K562 (cell line): ENCODE measurements at regions not wholly inside any gene's neighbourhood (a gene's known extent, or its start where the extent isn't known, plus 50 kb on each side); places are given as distances from the start of the nearest gene placed in this dataset.

Experiments used
- ATAC-seq: fragments of 200-7000 bp; cut with Tn5 transposase; 3 replicates; pipeline ENCODE4 v1.9.1; 2020; ENCODE audit warnings: moderate library complexity
- BruUV-seq: library from RNA; stranded (reverse); fragments of 400-500 nt; replicated peaks from 2 replicates; lab custom pipeline; 2021; lab: Mats Ljungman, UMichigan
- CTCF ChIA-PET: fragments of 300-600 bp; formaldehyde crosslinking; extraction: SDS; loops from one replicate; lab custom pipeline; 2021; ENCODE audit warnings: low intra/inter-chr PET ratio; lab: Yijun Ruan, JAX
- POLR2A ChIA-PET: fragments of 300-600, 350-650 bp; sonication (Branson Sonifier 250); formaldehyde crosslinking; extraction: SDS; loops from one replicate; lab custom pipeline; 2021; ENCODE audit warnings: antibody characterized with exemption, inconsistent platforms; lab: Yijun Ruan, JAX
- DNase-seq, 4 experiments: peaks; one replicate each; pipeline versions ENCODE4 v3.0.0 to v3.0.0-alpha.2; 2011 to 2018; ENCODE audit warnings: low spot score in 3 of 4, mixed read lengths in 3 of 4; ENCODE audit errors: extremely low read depth in 1 of 4
- FAIRE-seq: peaks from 2 replicates; lab custom pipeline; 2011; peaks lifted over from hg19 to GRCh38; lab: Jason Lieb, UNC
- H2AFZ ChIP-seq: 2 replicates; pipeline ENCODE4 v1.6.0; 2011; ENCODE audit warnings: low read depth, low read length, control low read depth, inconsistent platforms
- H3K27ac ChIP-seq: fragments of 200-600 bp; 3 replicates; pipeline ENCODE4 v1.8.0; 2011; ENCODE audit warnings: low read depth, mild to moderate bottlenecking, control low read depth, inconsistent platforms, low read length, moderate library complexity, mixed read lengths; ENCODE audit errors: extremely low read depth
- H3K27me3 ChIP-seq, 2 experiments: fragments of 300-600 bp in 1 of 2; 2 replicates in 1 of 2; 3 replicates in 1 of 2; pipeline versions ENCODE4 v1.6.0 to v1.8.0; 2011; ENCODE audit warnings: inconsistent platforms in 2 of 2, low read length in 2 of 2, mild to moderate bottlenecking in 1 of 2, mixed read lengths in 1 of 2, moderate library complexity in 1 of 2; ENCODE audit not compliant: control insufficient read depth in 2 of 2, insufficient read depth in 2 of 2
- H3K36me3 ChIP-seq: fragments of 300-600 bp; 3 replicates; pipeline ENCODE4 v1.8.0; 2011; ENCODE audit warnings: mild to moderate bottlenecking, low read length, inconsistent platforms; ENCODE audit not compliant: control insufficient read depth, insufficient read depth
- H3K4me1 ChIP-seq, 2 experiments: fragments of 200-600 bp in 1 of 2; replicated peaks in 1 of 2; 2 replicates in 1 of 2; 3 replicates in 1 of 2; pipeline versions ENCODE4 v1.5.1 to v1.8.0; 2011; ENCODE audit warnings: inconsistent platforms in 2 of 2, low read length in 2 of 2, mild to moderate bottlenecking in 1 of 2, mixed read lengths in 1 of 2, moderate library complexity in 1 of 2; ENCODE audit not compliant: control insufficient read depth in 2 of 2, insufficient read depth in 2 of 2
- H3K4me2 ChIP-seq: 2 replicates; pipeline ENCODE4 v1.6.1; 2011; ENCODE audit warnings: low read length, control low read depth, inconsistent platforms, mixed read lengths; ENCODE audit not compliant: insufficient read depth
- H3K4me3 ChIP-seq: fragments of 200-600 bp; sonication (generic), shearing (Covaris generic); 2 replicates; pipeline ENCODE4 v1.5.1; 2016; ENCODE audit warnings: control low read depth, inconsistent platforms
- H3K79me2 ChIP-seq: fragments of 200-600 bp; 3 replicates; pipeline ENCODE4 v1.8.0; 2011; ENCODE audit warnings: low read length, inconsistent platforms; ENCODE audit not compliant: control insufficient read depth, insufficient read depth
- H3K9ac ChIP-seq, 2 experiments: 2 replicates each; pipeline versions ENCODE4 v1.6.0 to v1.6.1; 2011; ENCODE audit warnings: low read depth in 2 of 2, low read length in 2 of 2, control low read depth in 1 of 2, inconsistent platforms in 1 of 2, mild to moderate bottlenecking in 1 of 2, mixed read lengths in 1 of 2; ENCODE audit not compliant: insufficient read depth in 1 of 2
- H3K9me1 ChIP-seq: one replicate; pipeline ENCODE4 v1.6.0; 2011; ENCODE audit warnings: inconsistent platforms, mild to moderate bottlenecking, low read length, moderate library complexity; ENCODE audit not compliant: control insufficient read depth, insufficient read depth
- H3K9me3 ChIP-seq: replicated peaks from 2 replicates; pipeline ENCODE4 v1.5.1; 2011; ENCODE audit warnings: low read depth, low read length, inconsistent platforms; ENCODE audit not compliant: control insufficient read depth, insufficient read depth
- H4K20me1 ChIP-seq: replicated peaks from 2 replicates; pipeline ENCODE4 v1.6.1; 2011; ENCODE audit warnings: low read length, inconsistent platforms, mixed read lengths; ENCODE audit not compliant: control insufficient read depth, insufficient read depth
- CBX8 ChIP-seq: fragments of 200-600 bp; sonication (generic); IDR thresholded peaks from 2 replicates; pipeline ENCODE4 v1.6.1; 2012; ENCODE audit warnings: borderline replicate concordance, mixed run types, low read depth, mild to moderate bottlenecking, moderate library complexity, mixed read lengths, low read length, control low read depth, inconsistent platforms; ENCODE audit not compliant: poor library complexity, severe bottlenecking; ENCODE audit errors: extremely low read depth
- ETS2 ChIP-seq: IDR thresholded peaks from 2 replicates; pipeline ENCODE4 v1.6.1; 2016; ENCODE audit warnings: borderline replicate concordance, missing genetic modification characterization, mild to moderate bottlenecking, moderate library complexity, missing compliant biosample characterization; ENCODE audit not compliant: poor library complexity, severe bottlenecking
- FOXJ3 ChIP-seq: sonication (generic); formaldehyde crosslinking; IDR thresholded peaks from 2 replicates; pipeline ENCODE4 v1.4.0; 2020; ENCODE audit warnings: mild to moderate bottlenecking, missing genetic modification reagents
- HDAC6 ChIP-seq: IDR thresholded peaks from 2 replicates; pipeline ENCODE4 v1.6.1; 2012; ENCODE audit warnings: low read depth, mild to moderate bottlenecking, control low read depth, inconsistent platforms, low read length, moderate library complexity
- HOXB6 ChIP-seq: fragments of 250-450 bp; sonication (Bioruptor Pico); IDR thresholded peaks from 2 replicates; pipeline ENCODE4 v1.5.1; 2022; ENCODE audit warnings: mild to moderate bottlenecking, borderline replicate concordance
- NR3C1 ChIP-seq: sonication (generic); formaldehyde crosslinking; IDR thresholded peaks from 2 replicates; pipeline ENCODE4 v1.8.1; 2022; ENCODE audit warnings: missing genetic modification reagents
- ZNF316 ChIP-seq: fragments of 450-650 bp; IDR thresholded peaks from 2 replicates; pipeline ENCODE4 v1.6.1; 2016
- ZNF407 ChIP-seq: fragments of 450-650 bp; IDR thresholded peaks from 2 replicates; pipeline ENCODE4 v1.6.1; 2016; ENCODE audit warnings: low read depth
- WGBS: fragments of 100-300 bp; shearing (Covaris generic); methylation state at CpG from one replicate; pipeline ENCODE4 v1.1.6; 2016; ENCODE audit warnings: low coverage, mixed read lengths; ENCODE audit not compliant: insufficient coverage; ENCODE audit errors: missing lambda C conversion rate; 5-methylcytosine and 5-hydroxymethylcytosine counted together
- in situ Hi-C: fragments of 300-500 bp; cut with MboI; formaldehyde crosslinking; loops from 4 replicates; pipeline ENCODE4 v1.15.0; 2018; ENCODE audit warnings: inconsistent platforms, mixed read lengths
- intact Hi-C: fragments of 100-400 bp; cut with micrococcal nuclease; formaldehyde crosslinking; loops from 2 replicates; pipeline ENCODE4 v1.14.2; 2022

GRCh38 chr3:74129056-74129455 lies 485.4 kb downstream of the CNTN3 start:
- H3K4me2 ChIP-seq, result no peak overlapping the region
- no peak overlapping the region for H2AFZ ChIP-seq
- no peaks in the 10 kb centered on the region for H3K9me3 ChIP-seq
- no peak for ATAC-seq
- ChIA-PET CTCF (no interaction called here), POLR2A (no interaction called here)
- H3K79me2 ChIP-seq, result no peaks in the 10 kb centered on the region
- H3K27me3 ChIP-seq, result no peaks in the 10 kb centered on the region
- intact Hi-C loops (no loop called here), in situ Hi-C loops (no loop called here)
- H3K4me3 ChIP-seq, result no peak overlapping the region
- H3K9me1 ChIP-seq, result no peaks in the 10 kb centered on the region
- FAIRE-seq, result no peak
- H4K20me1 ChIP-seq, result no peaks in the 10 kb centered on the region
- 0% methylated on average over 1 of the region's 1 CpG for WGBS
- DNase-seq, result no peak
- H3K4me1 ChIP-seq, result no peaks in the 10 kb centered on the region
- no TSS peak for BruUV-seq
- H3K27ac ChIP-seq, result no peak overlapping the region
- no peak for TF ChIP-seq ETS2 (tag)
- no peak for TF ChIP-seq NR3C1 (CRISPR knock-in tag)
- no peak for TF ChIP-seq ZNF407
- no peak for TF ChIP-seq ZNF316
- no peak for TF ChIP-seq FOXJ3 (CRISPR knock-in tag)
- TF ChIP-seq HOXB6, result no peak
- no peak for TF ChIP-seq HDAC6
- no peak for TF ChIP-seq CBX8
- no peak overlapping the region for H3K9ac ChIP-seq
- H3K36me3 ChIP-seq, result no peaks in the 10 kb centered on the region
